ENCODE measurements at regions not wholly inside any gene's neighbourhood (a gene's known extent, or its start where the extent isn't known, plus 50 kb on each side); places are given as distances from the start of the nearest gene placed in this dataset.
"Not testable (repeated sequence)": the region's sequence is repeated elsewhere in the genome, so short reads cannot be mapped to it uniquely, and the experiment has no call there.

DNA sequence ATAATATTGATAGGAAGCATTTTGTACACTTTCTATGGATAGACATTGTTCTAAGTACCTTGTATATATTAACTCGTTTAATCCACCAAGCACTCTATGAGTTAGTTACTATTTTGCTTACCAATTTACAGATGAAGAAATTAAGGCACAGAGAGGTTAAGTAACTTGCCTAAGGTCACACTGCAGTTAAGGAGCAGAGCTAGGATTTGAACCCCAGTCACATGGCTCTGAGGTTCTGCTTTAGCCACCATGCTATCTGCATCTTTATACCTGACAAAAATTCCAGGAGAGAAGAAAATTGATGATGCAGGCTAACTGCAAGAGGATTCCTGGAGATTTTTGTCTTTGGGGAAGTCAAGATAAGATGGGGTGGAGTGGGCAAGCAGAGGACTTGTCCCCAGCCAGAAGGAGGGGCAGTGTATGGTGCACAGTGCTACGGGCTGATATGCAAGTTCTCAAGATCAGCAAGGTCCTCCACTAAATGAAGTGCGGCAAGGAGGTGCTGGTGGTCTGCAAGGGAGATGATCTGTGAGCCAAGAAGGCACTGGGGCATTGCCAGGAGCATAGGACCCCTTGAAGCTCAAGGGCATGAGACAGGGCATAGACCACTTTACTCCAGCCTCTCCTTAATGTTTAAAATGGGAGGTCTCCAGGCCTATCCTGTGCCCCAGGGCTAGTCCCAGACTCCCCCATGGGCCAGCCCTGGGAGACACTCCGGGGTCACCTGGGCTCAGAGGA is 430.6 kb downstream of the RPS24 start:
- no peaks in the 10 kb centered on the region for H3K27me3 Mint-ChIP-seq
- H3K27ac Mint-ChIP-seq: no peak overlapping the region
- H3K9me3 Mint-ChIP-seq: no peaks in the 10 kb centered on the region

DNA sequence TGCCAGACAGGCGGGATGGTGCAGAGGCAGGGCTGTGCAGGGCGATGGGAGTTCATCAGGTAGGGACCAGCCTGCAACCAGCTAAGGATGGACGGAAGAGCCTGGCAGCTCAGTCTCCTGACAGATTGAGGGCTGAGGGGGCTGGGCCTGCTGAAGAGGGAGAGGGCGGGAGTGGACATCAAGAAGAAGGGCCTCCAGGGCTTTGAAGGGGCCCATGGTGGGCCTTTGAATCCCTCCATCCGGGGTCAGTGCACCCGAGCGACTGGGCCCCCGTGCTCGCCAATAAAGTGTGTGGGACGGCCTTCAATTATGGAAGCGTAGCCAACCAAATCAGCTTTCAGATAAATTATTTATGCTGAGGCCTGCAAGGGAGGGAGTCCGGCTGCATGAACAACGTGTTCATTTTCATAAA is 431.2 kb downstream of the RPS24 start:
- DNase-seq: no peak
- Mint-ChIP-seq H3K27me3 (no peaks in the 10 kb centered on the region), H3K4me3 (no peak overlapping the region), H3K4me1 (no peaks in the 10 kb centered on the region), H3K36me3 (no peaks in the 10 kb centered on the region), H3K9me3 (peaks cover 1% of the 10 kb centered on the region), H3K27ac (no peak overlapping the region)

More for the DNA sequence above, 430.6 kb downstream of the RPS24 start:
- no peak for DNase-seq
- Mint-ChIP-seq H3K36me3 (no peaks in the 10 kb centered on the region), H3K4me3 (no peak overlapping the region), H3K4me1 (no peaks in the 10 kb centered on the region)

DNA sequence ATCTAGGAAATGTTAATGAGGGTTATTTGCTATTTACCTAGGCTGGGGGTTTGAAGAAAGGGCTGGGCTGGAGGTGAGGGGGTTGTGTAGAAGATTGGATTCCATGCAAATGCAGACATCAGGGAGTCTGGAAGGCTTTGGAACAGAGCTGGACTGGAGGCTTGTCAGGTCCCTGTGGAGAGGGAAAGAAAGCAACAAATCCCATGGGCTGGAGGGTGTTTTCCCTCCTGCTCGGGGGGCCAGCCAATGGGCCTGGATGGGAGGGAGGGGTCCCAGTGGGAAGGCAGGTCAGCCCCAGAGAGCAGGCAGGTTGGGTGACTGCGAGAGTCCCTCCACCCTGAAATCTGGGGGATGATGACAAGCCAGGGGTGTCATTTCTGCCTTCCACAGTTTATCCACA is 431.8 kb downstream of the RPS24 start:
- H3K27ac Mint-ChIP-seq: no peak overlapping the region
- H3K36me3 Mint-ChIP-seq: no peaks in the 10 kb centered on the region
- DNase-seq: no peak
- H3K4me3 Mint-ChIP-seq: no peak overlapping the region
- no peaks in the 10 kb centered on the region for H3K27me3 Mint-ChIP-seq
- H3K4me1 Mint-ChIP-seq: no peaks in the 10 kb centered on the region
- H3K9me3 Mint-ChIP-seq: peaks cover 1% of the 10 kb centered on the region

DNA sequence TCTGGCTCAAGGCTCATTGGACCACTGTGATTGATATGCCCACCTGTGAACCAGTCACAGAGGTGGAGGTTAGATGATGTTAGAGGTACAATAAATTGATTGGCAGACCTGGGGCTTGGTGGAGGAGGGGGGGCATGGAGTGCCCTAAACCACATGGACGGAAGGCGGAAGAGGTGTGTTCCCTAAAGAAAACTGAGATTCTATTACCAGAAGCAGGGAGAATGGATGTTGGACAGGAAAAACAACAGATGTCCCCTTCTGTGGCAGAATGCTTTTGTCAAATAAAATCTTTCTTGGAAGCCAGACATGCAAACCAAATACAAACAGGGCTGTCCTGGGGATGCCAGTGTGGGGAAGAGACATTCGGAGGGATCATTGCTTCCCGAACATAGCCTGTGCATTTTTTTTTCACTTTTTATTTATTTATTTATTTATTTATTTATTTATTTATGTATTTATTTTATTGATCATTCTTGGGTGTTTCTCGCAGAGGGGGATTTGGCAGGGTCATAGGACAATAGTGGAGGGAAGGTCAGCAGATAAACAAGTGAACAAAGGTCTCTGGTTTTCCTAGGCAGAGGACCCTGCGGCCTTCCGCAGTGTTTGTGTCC is 433.9 kb downstream of the RPS24 start:
- no peaks in the 10 kb centered on the region for H3K36me3 Mint-ChIP-seq
- H3K4me3 Mint-ChIP-seq: no peak overlapping the region
- no peaks in the 10 kb centered on the region for H3K27me3 Mint-ChIP-seq
- no peaks in the 10 kb centered on the region for H3K4me1 Mint-ChIP-seq
- DNase-seq: no peak
- H3K27ac Mint-ChIP-seq: no peak overlapping the region
- peaks cover 1% of the 10 kb centered on the region for H3K9me3 Mint-ChIP-seq

DNA sequence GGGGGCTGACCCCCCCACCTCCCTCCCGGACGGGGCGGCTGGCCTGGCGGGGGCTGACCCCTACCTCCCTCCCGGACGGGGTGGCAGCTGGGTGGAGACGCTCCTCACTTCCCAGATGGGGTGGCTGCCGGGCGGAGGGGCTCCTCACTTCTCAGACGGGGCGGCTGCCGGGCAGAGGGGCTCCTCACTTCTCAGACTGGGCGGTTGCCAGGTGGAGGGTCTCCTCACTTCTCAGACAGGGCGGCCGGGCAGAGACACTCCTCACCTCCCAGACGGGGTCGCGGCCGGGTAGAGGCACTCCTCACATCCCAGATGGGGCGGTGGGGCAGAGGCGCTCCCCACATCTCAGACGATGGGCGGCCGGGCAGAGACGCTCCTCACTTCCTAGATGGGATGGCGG is 435.1 kb downstream of the RPS24 start:
- not testable (repeated sequence) for H3K36me3 Mint-ChIP-seq, DNase-seq

DNA sequence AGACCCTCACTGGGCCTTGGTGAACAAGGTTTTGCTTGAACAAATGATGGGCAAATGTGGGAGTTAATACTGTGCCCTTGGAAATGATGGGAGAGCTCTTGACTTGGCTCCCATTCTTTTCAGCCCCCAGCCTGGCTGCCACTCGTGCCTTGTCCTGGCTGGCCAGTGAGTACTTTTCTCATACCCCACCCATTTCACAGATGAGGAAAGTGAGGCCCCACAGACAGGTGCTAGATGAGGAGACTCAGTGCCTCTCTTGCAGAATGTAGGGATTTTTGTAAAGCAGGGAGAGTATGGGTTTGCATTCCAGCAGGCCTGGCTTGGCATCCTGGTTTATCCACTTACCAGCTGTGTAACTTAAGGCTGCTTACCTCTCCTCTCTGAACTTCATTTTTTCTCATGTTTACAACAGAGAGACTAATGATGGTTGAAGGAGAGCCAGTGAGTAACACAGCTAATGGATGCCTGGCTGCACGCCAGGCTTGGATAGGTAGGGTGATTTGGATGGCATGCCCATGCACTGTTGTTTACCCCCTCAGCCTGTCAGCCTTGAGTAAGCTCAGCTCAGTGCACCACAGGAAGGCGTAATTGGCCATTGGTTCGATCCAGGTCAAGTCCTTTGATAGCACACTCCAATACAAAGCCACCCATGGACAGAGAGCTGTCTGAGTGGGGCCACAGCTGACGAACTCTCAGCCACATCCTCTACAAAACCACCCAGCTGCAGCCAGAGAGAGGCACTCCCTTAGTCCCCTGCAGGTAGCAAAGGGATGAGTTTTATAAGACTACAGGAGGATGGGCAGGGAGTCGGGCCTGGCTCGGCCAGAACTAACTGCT is 436.8 kb downstream of the RPS24 start:
- Mint-ChIP-seq H3K27ac (no peak overlapping the region), H3K36me3 (no peaks in the 10 kb centered on the region), H3K4me1 (no peaks in the 10 kb centered on the region), H3K4me3 (no peak overlapping the region), H3K9me3 (peaks cover 1% of the 10 kb centered on the region), H3K27me3 (peaks cover 3% of the 10 kb centered on the region)
- DNase-seq: no peak

More for the DNA sequence above, 435.1 kb downstream of the RPS24 start:
- not testable (repeated sequence) for H3K9me3 Mint-ChIP-seq, H3K4me1 Mint-ChIP-seq, H3K27me3 Mint-ChIP-seq, H3K27ac Mint-ChIP-seq, H3K4me3 Mint-ChIP-seq

DNA sequence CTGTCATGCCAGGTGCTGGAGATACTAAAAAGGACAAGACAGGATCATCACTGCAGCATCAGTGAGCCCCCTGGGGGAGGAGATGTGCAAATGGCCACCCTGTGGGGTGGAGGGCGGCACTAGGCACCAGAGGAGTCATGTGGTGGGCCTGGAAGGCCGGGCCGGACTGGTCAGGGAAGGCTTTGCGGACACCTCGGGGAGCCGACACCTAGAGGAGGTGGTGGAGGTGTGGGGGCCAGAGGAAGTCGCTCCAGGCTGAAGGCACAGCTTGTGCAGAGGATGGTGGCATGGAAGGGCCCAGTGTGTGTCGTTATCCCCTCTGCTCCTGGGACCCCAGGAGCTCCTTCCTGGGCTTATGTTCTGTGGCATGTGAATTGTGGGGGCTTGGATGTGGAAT is 437.7 kb downstream of the RPS24 start:
- DNase-seq: no peak
- no peak overlapping the region for H3K27ac Mint-ChIP-seq
- no peaks in the 10 kb centered on the region for H3K36me3 Mint-ChIP-seq
- no peak overlapping the region for H3K4me3 Mint-ChIP-seq
- peaks cover 3% of the 10 kb centered on the region for H3K27me3 Mint-ChIP-seq
- peaks cover 1% of the 10 kb centered on the region for H3K9me3 Mint-ChIP-seq
- no peaks in the 10 kb centered on the region for H3K4me1 Mint-ChIP-seq

DNA sequence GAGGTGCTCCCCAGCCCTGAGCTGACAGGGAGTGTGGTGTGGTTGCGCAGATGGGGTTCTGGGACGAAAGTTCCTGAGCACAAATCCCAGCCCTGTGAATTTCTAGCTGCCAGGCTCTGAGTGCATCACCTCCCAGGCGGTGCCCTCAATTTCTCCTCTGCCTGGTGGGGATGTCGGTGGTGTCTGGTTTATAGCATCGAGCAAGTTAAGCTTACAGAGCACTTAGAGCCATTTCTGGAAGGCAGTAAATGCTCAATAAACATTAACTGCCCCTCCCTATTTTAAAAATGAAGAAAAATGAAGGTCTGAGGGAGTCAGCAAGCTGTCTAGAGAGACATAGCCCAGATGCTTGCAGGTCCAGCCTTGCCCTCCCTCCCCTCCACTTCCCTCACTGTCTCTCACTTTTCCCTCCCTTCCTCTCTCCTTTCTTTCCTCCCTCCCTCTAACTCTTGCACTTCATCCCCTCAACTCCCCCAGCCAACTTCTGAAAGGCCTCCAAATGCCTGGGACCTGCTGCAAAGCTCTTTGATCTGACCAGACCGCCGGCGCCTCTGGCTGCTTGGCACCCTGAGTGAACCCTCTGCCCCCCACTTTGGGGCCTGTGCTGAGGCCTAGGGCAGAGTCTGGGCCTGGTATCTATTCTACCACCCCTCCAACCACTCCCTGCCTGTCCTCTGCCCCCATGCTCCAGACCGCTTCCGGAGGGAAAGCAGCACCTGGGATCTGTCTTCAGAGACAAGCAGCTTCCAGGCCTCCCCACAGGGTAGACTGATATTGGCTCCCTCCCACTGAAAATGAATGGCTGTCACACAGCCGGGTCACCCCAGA is 438.3 kb downstream of the RPS24 start:
- peaks cover 1% of the 10 kb centered on the region for H3K9me3 Mint-ChIP-seq
- H3K4me3 Mint-ChIP-seq: no peak overlapping the region
- DNase-seq: no peak
- H3K36me3 Mint-ChIP-seq: no peaks in the 10 kb centered on the region
- no peak overlapping the region for H3K27ac Mint-ChIP-seq
- H3K27me3 Mint-ChIP-seq: peaks cover 3% of the 10 kb centered on the region
- no peaks in the 10 kb centered on the region for H3K4me1 Mint-ChIP-seq

DNA sequence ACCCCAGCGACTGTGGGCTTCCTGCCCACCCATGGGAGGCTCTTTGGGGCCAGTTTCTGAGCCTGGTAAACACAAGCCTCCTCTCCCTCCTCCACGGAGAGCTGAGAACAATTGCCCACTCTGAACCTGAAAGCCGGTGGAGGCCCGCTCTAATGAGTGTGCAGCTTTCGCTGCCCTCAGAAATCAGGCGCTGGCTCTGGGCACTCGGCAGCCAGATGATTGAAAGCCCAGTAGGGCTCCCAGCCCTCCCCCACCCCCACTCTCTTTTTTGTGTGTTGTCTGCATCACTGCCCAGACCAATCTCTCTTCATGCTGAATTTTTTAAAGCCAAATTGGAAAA is 438.9 kb downstream of the RPS24 start:
- no peak for DNase-seq
- H3K4me3 Mint-ChIP-seq: no peak overlapping the region
- peaks cover 3% of the 10 kb centered on the region for H3K27me3 Mint-ChIP-seq
- H3K27ac Mint-ChIP-seq: no peak overlapping the region
- no peaks in the 10 kb centered on the region for H3K4me1 Mint-ChIP-seq
- H3K36me3 Mint-ChIP-seq: no peaks in the 10 kb centered on the region
- peaks cover 1% of the 10 kb centered on the region for H3K9me3 Mint-ChIP-seq

DNA sequence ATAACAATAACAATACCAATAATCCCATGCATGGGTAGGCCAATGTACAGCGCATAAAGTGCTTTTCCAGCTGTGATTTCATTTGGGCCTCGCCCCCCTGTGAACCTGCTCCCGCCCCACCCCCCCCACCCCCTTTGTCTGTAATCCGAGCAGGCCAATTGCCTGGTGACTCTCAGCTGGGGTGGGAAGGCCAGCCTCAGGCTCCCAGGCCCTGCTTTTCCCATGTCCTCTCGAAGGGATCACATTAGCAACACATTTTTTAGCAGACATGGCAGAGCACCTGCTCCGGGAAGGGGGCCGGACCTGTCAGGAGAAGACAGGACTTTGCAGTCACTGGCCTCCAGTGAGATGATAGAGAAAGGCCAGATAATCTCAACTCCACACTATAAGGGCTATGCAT is 439.3 kb downstream of the RPS24 start:
- Mint-ChIP-seq H3K4me1 (no peaks in the 10 kb centered on the region), H3K9me3 (peaks cover 1% of the 10 kb centered on the region), H3K27me3 (peaks cover 3% of the 10 kb centered on the region), H3K27ac (no peak overlapping the region), H3K4me3 (no peak overlapping the region), H3K36me3 (no peaks in the 10 kb centered on the region)
- no peak for DNase-seq

DNA sequence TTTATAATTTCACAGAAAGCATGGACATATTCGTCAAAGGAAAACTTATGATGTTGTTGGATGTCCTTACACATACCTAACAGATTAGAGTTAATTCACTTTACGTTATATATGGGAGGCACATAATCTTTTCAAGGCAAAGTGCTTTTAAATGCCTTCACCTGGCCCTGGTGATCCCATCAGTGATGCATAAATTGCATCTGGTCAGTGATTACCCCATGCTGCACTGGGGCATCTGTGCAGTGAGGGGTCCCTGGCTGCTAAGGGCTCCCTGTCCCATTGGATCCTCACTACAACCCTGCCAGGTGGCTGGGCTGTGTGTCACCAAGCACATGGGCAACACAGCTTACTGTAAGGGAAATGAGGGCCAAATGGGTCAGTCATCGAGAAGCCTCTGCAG is 441.1 kb downstream of the RPS24 start:
- Mint-ChIP-seq H3K4me1 (no peaks in the 10 kb centered on the region), H3K36me3 (no peaks in the 10 kb centered on the region), H3K27me3 (peaks cover 11% of the 10 kb centered on the region), H3K27ac (no peak overlapping the region), H3K4me3 (no peak overlapping the region), H3K9me3 (peaks cover under 1% of the 10 kb centered on the region)
- no peak for DNase-seq

DNA sequence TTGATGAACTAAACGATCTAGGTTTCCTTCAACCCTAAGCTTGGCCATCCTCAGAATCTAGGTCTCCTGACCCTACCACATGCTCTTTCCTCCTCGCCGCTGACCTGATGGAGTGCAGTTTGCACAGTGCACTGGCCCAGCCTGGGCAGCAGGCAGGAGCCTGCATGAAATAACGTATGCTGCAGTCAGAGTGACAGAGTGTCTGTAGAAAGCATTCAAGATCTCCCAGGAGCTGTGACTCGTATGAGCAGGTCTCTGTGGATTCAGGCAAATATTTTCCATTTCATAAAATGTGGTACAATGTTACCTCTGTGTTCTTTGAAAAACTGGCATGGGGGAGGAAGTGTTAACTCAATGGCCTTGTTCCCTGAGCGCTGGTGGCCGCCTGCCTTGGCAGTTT is 441.8 kb downstream of the RPS24 start:
- Mint-ChIP-seq H3K36me3 (no peaks in the 10 kb centered on the region), H3K4me1 (no peaks in the 10 kb centered on the region), H3K27me3 (peaks cover 11% of the 10 kb centered on the region), H3K9me3 (no peaks in the 10 kb centered on the region), H3K4me3 (no peak overlapping the region), H3K27ac (no peak overlapping the region)
- DNase-seq: no peak

DNA sequence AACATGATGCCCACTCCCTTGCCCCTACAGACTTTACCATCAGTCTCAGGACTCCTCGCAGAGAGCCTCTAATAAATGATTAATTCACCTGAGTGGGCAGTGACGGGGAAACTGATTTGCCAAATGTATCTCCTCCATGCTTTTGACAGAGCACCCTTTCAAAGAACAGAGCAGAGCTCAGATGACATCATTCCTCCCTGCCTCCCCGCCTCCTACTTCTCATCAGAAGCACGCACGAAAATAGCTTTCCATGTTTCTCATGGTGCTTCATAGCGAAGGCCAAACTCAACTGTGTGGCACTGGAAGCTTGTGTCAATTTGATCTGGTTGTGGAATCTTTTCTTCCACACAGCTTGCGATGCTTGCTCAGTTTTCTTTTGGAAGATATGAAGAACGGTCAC is 442.5 kb downstream of the RPS24 start:
- DNase-seq: no peak
- H3K36me3 Mint-ChIP-seq: no peaks in the 10 kb centered on the region
- H3K27ac Mint-ChIP-seq: no peak overlapping the region
- H3K9me3 Mint-ChIP-seq: no peaks in the 10 kb centered on the region
- H3K4me3 Mint-ChIP-seq: no peak overlapping the region
- H3K27me3 Mint-ChIP-seq: peaks cover 11% of the 10 kb centered on the region
- H3K4me1 Mint-ChIP-seq: no peaks in the 10 kb centered on the region

DNA sequence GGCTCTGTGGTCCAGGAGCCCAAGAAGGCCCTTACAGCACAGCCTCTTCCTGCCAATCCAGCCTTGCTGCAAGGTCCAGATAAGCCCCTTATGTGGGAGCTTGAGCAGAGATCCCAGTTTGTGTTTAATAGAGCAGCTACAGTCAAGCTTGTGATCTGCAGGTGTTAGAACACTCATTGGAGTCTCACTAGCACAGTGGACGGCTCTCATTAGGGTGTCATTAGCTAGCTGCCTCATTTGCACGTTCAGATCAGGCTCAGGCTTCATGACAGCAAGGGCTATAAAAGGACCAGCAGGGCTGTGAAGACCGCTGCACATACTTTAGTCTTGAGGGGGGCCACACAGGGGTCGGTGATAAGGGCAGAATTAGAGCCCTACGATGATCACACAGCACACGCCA is 443.2 kb downstream of the RPS24 start:
- Mint-ChIP-seq H3K27me3 (peaks cover 11% of the 10 kb centered on the region), H3K4me3 (no peak overlapping the region), H3K9me3 (no peaks in the 10 kb centered on the region), H3K4me1 (no peaks in the 10 kb centered on the region), H3K36me3 (no peaks in the 10 kb centered on the region), H3K27ac (no peak overlapping the region)
- DNase-seq: no peak

DNA sequence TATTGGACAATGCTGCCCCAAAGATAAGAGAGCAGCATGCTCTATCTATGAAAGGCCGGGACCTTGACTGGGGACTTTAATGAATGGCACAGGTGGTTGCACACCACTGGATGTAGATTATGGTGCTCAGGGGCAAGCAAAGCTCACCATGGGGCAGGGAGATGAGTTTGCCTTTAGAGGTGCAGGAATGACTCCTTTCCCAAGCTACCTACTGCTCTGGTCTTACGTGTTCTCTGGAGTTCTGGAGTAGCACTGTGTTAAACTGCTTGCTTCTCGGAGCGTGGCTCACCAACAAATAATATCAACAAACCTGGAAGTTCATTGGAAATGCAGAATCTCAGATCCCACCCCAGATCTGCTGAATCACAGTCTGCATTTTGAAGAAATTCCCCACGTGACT is 445.3 kb downstream of the RPS24 start:
- no peak overlapping the region for H3K4me3 Mint-ChIP-seq
- no peak for DNase-seq
- H3K27me3 Mint-ChIP-seq: peaks cover 11% of the 10 kb centered on the region
- H3K9me3 Mint-ChIP-seq: no peaks in the 10 kb centered on the region
- H3K4me1 Mint-ChIP-seq: no peaks in the 10 kb centered on the region
- no peak overlapping the region for H3K27ac Mint-ChIP-seq
- H3K36me3 Mint-ChIP-seq: no peaks in the 10 kb centered on the region

Measured in activated naive CD8-positive, alpha-beta T cell treated with anti-CD3 and anti-CD28 coated beads for 36 hours (primary cell).